ENCODE measurements at regions not wholly inside any gene's neighbourhood (a gene's known extent, or its start where the extent isn't known, plus 50 kb on each side); places are given as distances from the start of the nearest gene placed in this dataset.

DNA sequence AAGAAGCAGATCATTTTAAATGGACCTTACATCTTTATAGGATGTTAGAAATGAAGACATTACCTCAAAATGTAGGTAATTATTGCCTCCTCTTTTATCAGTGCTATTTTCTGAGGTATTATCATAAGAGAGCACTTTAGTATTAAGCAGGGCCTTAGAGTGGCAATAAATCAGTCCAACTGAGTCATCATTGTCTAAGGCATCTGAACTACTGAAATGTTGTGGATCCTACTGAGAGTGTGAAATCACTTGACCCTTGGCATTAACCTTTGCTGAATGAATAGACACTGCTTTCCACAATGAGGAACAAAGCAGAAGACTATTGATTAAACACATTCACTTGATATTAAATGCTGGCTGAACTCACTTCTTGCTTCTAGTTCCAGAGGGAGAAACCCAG is 224.6 kb upstream of the ARRDC3 start:
- H3K27me3 ChIP-seq (replicated peaks in 1 of 2; ENCODE audit: control insufficient read depth in 2 of 2, insufficient read depth in 2 of 2, low read length in 1 of 2): no peaks in the 10 kb centered on the region
- SMC1A ChIA-PET (ENCODE audit: uncharacterized antibody, unreplicated experiment): no interaction called here
- no peak overlapping the region for H3K9ac ChIP-seq (ENCODE audit: control insufficient read depth, insufficient read depth, low read length)
- in situ Hi-C loops (cut with MboI) (no loop called here), intact Hi-C loops (cut with micrococcal nuclease; ENCODE audit: unreplicated experiment) (no loop called here)
- no peak overlapping the region for H3K27ac ChIP-seq (ENCODE audit: control insufficient read depth, insufficient read depth)
- H4K20me1 ChIP-seq (ENCODE audit: control insufficient read depth, insufficient read depth): no peaks in the 10 kb centered on the region
- H3K36me3 ChIP-seq (ENCODE audit: control insufficient read depth in 2 of 2, insufficient read depth in 2 of 2, low read length in 1 of 2): no peaks in the 10 kb centered on the region
- no peaks in the 10 kb centered on the region for H3K79me2 ChIP-seq (ENCODE audit: control insufficient read depth, insufficient read depth, low read length)
- H3K4me2 ChIP-seq (ENCODE audit: control insufficient read depth, insufficient read depth): no peak overlapping the region
- H3K4me1 ChIP-seq (ENCODE audit: control insufficient read depth, insufficient read depth, low read length): no peaks in the 10 kb centered on the region
- no peak overlapping the region for H2AFZ ChIP-seq (ENCODE audit: control insufficient read depth, low read depth, low read length)
- no peak overlapping the region for H3K4me3 ChIP-seq
- RAD21 ChIA-PET (ENCODE audit: unreplicated experiment): no interaction called here
- ATAC-seq (no peak), DNase-seq (ENCODE audit: low read depth, low spot score) (no peak), FAIRE-seq (no peak)
- TF ChIP-seq YY1 (IDR thresholded peaks at IDR 0.05; ENCODE audit: low read depth, low read length): no peak
- BruUV-seq (replicated peaks): no TSS peak
- H3K9me3 ChIP-seq (replicated peaks; ENCODE audit: control insufficient read depth, insufficient read depth, low read length): no peaks in the 10 kb centered on the region
- CTCF ChIA-PET: no interaction called here
- POLR2A ChIA-PET: no interaction called here

DNA sequence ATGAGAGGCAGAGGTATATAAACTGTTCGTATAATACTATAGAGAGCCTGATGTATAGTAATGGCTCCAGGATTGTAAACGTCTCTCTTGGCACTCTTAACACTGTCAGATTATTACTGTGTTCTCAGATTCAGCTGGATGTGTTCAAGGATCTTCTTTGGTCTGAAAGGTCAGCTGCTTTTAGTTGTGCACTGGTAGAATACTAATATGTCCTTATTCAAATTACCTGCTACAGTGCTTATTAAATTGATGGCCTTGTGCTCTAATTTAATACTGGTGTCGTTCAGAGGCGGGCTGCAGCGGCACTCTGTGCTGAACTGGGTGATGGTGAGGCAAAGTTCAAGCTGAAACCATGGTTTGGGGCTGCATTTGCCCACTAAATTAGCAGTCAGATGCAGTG is 216.7 kb upstream of the ARRDC3 start:
- H4K20me1 ChIP-seq (ENCODE audit: control insufficient read depth, insufficient read depth): no peaks in the 10 kb centered on the region
- in situ Hi-C loops (cut with MboI) (no loop called here), intact Hi-C loops (cut with micrococcal nuclease; ENCODE audit: unreplicated experiment) (no loop called here)
- POLR2A ChIA-PET: no interaction called here
- no peak overlapping the region for H3K27ac ChIP-seq (ENCODE audit: control insufficient read depth, insufficient read depth)
- no peaks in the 10 kb centered on the region for H3K27me3 ChIP-seq (replicated peaks in 1 of 2; ENCODE audit: control insufficient read depth in 2 of 2, insufficient read depth in 2 of 2, low read length in 1 of 2)
- no TSS peak for BruUV-seq (replicated peaks)
- H2AFZ ChIP-seq (ENCODE audit: control insufficient read depth, low read depth, low read length): no peak overlapping the region
- FAIRE-seq (no peak), DNase-seq (ENCODE audit: low read depth, low spot score) (no peak), ATAC-seq (no peak)
- no peaks in the 10 kb centered on the region for H3K79me2 ChIP-seq (ENCODE audit: control insufficient read depth, insufficient read depth, low read length)
- TF ChIP-seq KAT2A (conservative IDR thresholded peaks at IDR 0.05; ENCODE audit: control insufficient read depth, low read depth, low read length) (no peak), HDAC2 (IDR thresholded peaks at IDR 0.05) (no peak), TBL1XR1 (IDR thresholded peaks at IDR 0.05; ENCODE audit: low read depth, low read length) (no peak), NFXL1 (IDR thresholded peaks at IDR 0.05; ENCODE audit: borderline replicate concordance) (no peak), TAF1 (IDR thresholded peaks at IDR 0.05; ENCODE audit: borderline replicate concordance, low read depth, low read length) (no peak), NR2C1 (IDR thresholded peaks at IDR 0.05) (no peak)
- RAD21 ChIA-PET (ENCODE audit: unreplicated experiment): no interaction called here
- H3K36me3 ChIP-seq (ENCODE audit: control insufficient read depth in 2 of 2, insufficient read depth in 2 of 2, low read length in 1 of 2): no peaks in the 10 kb centered on the region
- no peak overlapping the region for H3K4me3 ChIP-seq
- 40% methylated on average over 5 of the region's 5 CpGs for WGBS (ENCODE audit: insufficient coverage, insufficient replicate concordance, low lambda C conversion rate, missing lambda C conversion rate)
- no peak overlapping the region for H3K4me2 ChIP-seq (ENCODE audit: control insufficient read depth, insufficient read depth)
- SMC1A ChIA-PET (ENCODE audit: uncharacterized antibody, unreplicated experiment): interaction anchor here (0.9 to 1.5 kb wide), 2 partner anchors 10 to 11 kb away, joined by 3 read pairs; no protein-coding TSS in a partner anchor
- H3K9ac ChIP-seq (ENCODE audit: control insufficient read depth, insufficient read depth, low read length): no peak overlapping the region
- H3K4me1 ChIP-seq (ENCODE audit: control insufficient read depth, insufficient read depth, low read length): no peaks in the 10 kb centered on the region
- CTCF ChIA-PET: no interaction called here
- no peaks in the 10 kb centered on the region for H3K9me3 ChIP-seq (replicated peaks; ENCODE audit: control insufficient read depth, insufficient read depth, low read length)

Measured in GM12878 (cell line).